GM21381 (cell line): ENCODE measurements at regions not wholly inside any gene's neighbourhood (a gene's known extent, or its start where the extent isn't known, plus 50 kb on each side); places are given as distances from the start of the nearest gene placed in this dataset.
"Not testable (repeated sequence)": the region's sequence is repeated elsewhere in the genome, so short reads cannot be mapped to it uniquely, and the experiment has no call there.

Experiments used
- ATAC-seq: cut with Tn5 transposase; IDR thresholded peaks from one replicate; pipeline ENCODE4 v1.9.1; 2021; ENCODE audit warnings: mild to moderate bottlenecking, moderate library complexity; ENCODE audit not compliant: unreplicated experiment

GRCh38 chr12:68540768-68541167 is 69.9 kb upstream of the RAP1B start:
- ATAC-seq: not testable (repeated sequence)

- not testable (repeated sequence) for ATAC-seq
Measured at GRCh38 chr12:68547318-68547717, 63.4 kb upstream of the RAP1B start.

- not testable (repeated sequence) for ATAC-seq
Measured at GRCh38 chr12:68552605-68553195, 58.0 kb upstream of the RAP1B start.

GRCh38 chr12:68557011-68557730 is 53.5 kb upstream of the RAP1B start:
- no peak for ATAC-seq

- no peak for ATAC-seq
Measured at GRCh38 chr12:68559246-68559645, 51.5 kb upstream of the RAP1B start.

- ATAC-seq: no peak
Measured at GRCh38 chr12:68559984-68560850, 50.5 kb upstream of the RAP1B start.

GRCh38 chr12:68560851-68561422 is 49.8 kb upstream of the RAP1B start:
- ATAC-seq: no peak
